GM10266 (cell line): ENCODE measurements at regions not wholly inside any gene's neighbourhood (a gene's known extent, or its start where the extent isn't known, plus 50 kb on each side); places are given as distances from the start of the nearest gene placed in this dataset.
"Not testable (repeated sequence)": the region's sequence is repeated elsewhere in the genome, so short reads cannot be mapped to it uniquely, and the experiment has no call there.

Experiments
- DNase-seq: peaks from one replicate; pipeline ENCODE4 v3.0.0; 2012; ENCODE audit errors: extremely low spot score
- TF ChIP-seq, protein P1 (sequence below): IDR thresholded peaks from 2 replicates; pipeline ENCODE4 v1.5.1; 2012; ENCODE audit warnings: mild to moderate bottlenecking, low read depth; ENCODE audit not compliant: control insufficient read depth, insufficient read depth; ENCODE audit errors: missing control alignments

GRCh38 chr21:14739590-14739989 lies 193.5 kb upstream of the SAMSN1 start:
- DNase-seq = no peak
- TF ChIP-seq, protein P1, sequence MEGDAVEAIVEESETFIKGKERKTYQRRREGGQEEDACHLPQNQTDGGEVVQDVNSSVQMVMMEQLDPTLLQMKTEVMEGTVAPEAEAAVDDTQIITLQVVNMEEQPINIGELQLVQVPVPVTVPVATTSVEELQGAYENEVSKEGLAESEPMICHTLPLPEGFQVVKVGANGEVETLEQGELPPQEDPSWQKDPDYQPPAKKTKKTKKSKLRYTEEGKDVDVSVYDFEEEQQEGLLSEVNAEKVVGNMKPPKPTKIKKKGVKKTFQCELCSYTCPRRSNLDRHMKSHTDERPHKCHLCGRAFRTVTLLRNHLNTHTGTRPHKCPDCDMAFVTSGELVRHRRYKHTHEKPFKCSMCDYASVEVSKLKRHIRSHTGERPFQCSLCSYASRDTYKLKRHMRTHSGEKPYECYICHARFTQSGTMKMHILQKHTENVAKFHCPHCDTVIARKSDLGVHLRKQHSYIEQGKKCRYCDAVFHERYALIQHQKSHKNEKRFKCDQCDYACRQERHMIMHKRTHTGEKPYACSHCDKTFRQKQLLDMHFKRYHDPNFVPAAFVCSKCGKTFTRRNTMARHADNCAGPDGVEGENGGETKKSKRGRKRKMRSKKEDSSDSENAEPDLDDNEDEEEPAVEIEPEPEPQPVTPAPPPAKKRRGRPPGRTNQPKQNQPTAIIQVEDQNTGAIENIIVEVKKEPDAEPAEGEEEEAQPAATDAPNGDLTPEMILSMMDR = no peak

DNA sequence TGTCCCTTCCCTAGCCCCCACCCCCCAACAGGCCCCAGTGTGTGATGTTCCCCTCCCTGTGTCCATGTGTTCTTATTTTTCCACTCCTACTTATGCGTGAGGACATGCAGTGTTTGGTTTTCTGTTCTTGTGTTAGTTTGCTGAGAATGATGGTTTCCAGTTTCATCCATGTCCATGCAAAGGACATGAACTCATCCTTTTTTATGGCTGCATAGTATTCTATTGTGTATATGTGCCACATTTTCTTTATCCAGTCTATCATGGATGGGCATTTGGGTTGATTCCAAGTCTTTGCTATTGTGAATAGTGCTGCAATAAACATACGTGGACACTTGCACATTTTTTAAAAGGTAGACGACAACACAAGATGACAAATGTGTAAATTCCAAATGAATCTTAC lies 192.5 kb upstream of the SAMSN1 start:
- DNase-seq = not testable (repeated sequence)

- TF ChIP-seq, protein P1 = peak; percentile 55
- peak; percentile 7 for DNase-seq
Observed at GRCh38 chr21:14737922-14738321, 191.8 kb upstream of the SAMSN1 start.

DNA sequence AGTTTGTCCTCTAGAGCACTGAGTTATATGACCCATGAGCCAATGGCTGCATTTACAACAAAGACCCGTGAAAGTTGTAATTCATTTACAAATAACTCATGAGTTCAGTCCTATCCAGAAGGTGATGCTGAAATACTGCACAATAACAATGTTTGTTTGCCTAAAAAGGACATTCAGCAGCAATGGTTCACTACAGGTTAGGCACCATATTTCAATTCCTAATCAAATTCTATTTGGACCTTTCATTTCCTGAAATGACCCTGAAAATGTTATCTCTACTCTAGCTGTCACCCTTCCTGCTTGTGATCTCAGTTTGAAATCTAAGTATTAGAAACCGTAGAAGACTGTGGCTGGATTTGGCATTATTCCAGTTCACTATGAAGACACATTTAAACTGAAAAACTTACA lies 191.2 kb upstream of the SAMSN1 start:
- no peak for DNase-seq

GRCh38 chr21:14736672-14737071 lies 190.6 kb upstream of the SAMSN1 start:
- no peak for DNase-seq
- TF ChIP-seq, protein P1 = no peak

More for the DNA sequence above, 191.2 kb upstream of the SAMSN1 start:
- TF ChIP-seq, protein P1 = no peak

DNA sequence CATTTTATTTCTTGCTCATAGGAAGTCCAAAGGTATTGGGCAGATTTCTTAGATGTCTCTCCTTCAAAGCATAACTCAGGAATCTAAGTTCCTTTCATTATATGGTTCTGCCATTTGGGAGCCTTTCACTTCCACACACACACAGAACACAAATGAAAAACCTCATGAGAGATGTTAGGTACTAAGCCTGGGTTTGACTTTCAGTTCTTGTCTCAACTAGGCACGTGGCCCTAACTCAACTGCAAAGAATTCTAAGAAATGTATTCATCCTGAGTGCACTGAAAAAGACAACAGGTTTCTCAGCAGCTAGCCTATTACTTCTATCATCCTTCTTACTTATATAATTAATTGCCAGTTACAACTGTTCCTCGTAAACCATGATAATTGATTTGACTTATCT lies 190.0 kb upstream of the SAMSN1 start:
- TF ChIP-seq, protein P1 = no peak
- peak; percentile 8 for DNase-seq

DNA sequence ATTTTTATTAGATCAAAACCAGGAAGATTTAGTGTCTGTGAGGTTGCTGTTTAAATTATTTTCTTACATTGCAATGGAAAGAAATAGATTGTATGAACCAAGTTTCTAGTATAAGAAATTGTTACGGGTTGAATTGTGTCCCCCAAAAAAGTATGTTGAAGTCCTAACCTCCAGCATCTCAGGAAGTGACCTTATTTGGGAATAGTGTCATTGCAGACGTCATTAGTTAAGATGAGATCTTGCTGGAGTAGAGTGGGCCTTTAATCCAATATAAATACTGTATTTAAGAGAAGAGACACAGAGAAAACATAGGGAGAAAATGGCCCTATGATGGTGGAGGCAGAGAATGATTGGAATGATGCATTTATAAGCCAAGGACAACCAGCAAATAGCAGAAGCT lies 188.7 kb upstream of the SAMSN1 start:
- TF ChIP-seq, protein P1 = no peak

GRCh38 chr21:14734191-14734590 lies 188.1 kb upstream of the SAMSN1 start:
- DNase-seq = peak; percentile 2
- TF ChIP-seq, protein P1 = no peak

More for the DNA sequence above, 188.7 kb upstream of the SAMSN1 start:
- DNase-seq = no peak
